Activated T-cell treated with anti-CD3 and anti-CD28 coated beads, Interleukin-2, amount 50 U/mL, for 72 hours (primary cell): ENCODE measurements at regions not wholly inside any gene's neighbourhood (a gene's known extent, or its start where the extent isn't known, plus 50 kb on each side); places are given as distances from the start of the nearest gene placed in this dataset.
A peak's percentile ranks its signal among the peaks of the same experiment; 100 is the strongest.
"Not testable (repeated sequence)": the region's sequence is repeated elsewhere in the genome, so short reads cannot be mapped to it uniquely, and the experiment has no call there.

Experiments
- ATAC-seq, 2 donors: fragments of 150-1000 bp; cut with Tn5 transposase; replicated peaks in 1 of 2; 2 replicates each; pipeline ENCODE4 v1.10.0; 2021; ENCODE audit warnings: moderate library complexity in 2 of 2, mild to moderate bottlenecking in 1 of 2
- DNase-seq, 2 donors: peaks; one replicate each; pipeline ENCODE4 v3.0.0; 2021 to 2022; ENCODE audit warnings: mixed read lengths in 1 of 2
- H3K27ac Mint-ChIP-seq: one replicate; pipeline ENCODE4 v1.8.0; 2022; ENCODE audit warnings: mild to moderate bottlenecking, moderate library complexity, mixed read lengths
- H3K27me3 Mint-ChIP-seq: one replicate; pipeline ENCODE4 v1.8.0; 2022; ENCODE audit warnings: low read depth, mixed read lengths
- H3K36me3 Mint-ChIP-seq, 2 donors: one replicate each; pipeline ENCODE4 v1.8.0; 2022; ENCODE audit warnings: mixed read lengths in 2 of 2, mild to moderate bottlenecking in 1 of 2; ENCODE audit not compliant: insufficient read depth in 2 of 2
- H3K4me1 Mint-ChIP-seq: one replicate; pipeline ENCODE4 v1.8.0; 2022; ENCODE audit warnings: low read depth, mixed read lengths
- H3K4me3 Mint-ChIP-seq, 2 donors: one replicate each; pipeline ENCODE4 v1.8.0; 2022; ENCODE audit warnings: mild to moderate bottlenecking in 2 of 2, mixed read lengths in 2 of 2, moderate library complexity in 2 of 2
- H3K9me3 Mint-ChIP-seq, 2 donors: one replicate each; pipeline ENCODE4 v1.8.0; 2022; ENCODE audit warnings: mixed read lengths in 2 of 2

DNA sequence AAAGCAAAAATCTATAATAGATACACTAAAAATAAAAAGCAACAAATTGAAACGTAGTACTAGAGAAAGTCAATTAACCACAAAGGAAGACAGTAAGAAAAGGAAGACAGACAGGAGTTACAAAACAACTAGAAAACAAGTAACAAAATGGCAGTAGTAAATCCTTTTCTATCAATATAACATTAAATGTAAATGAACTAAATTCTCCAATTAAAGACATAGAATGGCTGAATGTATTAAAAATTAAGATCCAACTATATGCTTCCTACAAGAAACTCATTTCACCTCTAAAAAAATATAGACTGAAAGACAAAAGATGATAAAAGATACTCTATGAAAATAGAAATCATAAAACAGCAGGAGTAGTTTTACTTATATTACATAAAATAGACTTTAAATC lies 79.1 kb downstream of the CTH start:
- Mint-ChIP-seq H3K9me3 (no peaks in the 10 kb centered on the region), H3K4me3 (no peak overlapping the region), H3K27ac (no peak overlapping the region), H3K4me1 (no peaks in the 10 kb centered on the region), H3K27me3 (no peaks in the 10 kb centered on the region), H3K36me3 (no peaks in the 10 kb centered on the region)
- DNase-seq (no peak), ATAC-seq (no peak)

DNA sequence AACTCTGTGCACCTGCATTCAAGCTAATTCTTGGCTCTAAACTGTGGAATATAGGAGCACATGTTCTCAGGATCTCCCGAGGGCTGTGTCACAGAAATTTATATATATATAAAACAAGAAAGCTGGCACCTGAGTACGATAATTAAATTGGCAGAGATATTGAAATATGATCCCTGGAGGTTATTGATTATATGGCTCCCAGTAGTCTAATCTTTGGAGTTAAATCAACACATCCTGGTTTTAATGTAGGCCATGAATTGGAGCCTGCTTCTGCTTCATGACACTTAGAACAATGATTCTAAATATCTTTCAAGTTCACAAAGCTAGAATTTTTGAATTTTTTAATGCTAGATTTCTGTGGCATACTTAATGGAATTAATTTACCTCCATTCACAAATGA lies 84.3 kb downstream of the CTH start:
- ATAC-seq, result no peak
- no peaks in the 10 kb centered on the region for H3K9me3 Mint-ChIP-seq

DNA sequence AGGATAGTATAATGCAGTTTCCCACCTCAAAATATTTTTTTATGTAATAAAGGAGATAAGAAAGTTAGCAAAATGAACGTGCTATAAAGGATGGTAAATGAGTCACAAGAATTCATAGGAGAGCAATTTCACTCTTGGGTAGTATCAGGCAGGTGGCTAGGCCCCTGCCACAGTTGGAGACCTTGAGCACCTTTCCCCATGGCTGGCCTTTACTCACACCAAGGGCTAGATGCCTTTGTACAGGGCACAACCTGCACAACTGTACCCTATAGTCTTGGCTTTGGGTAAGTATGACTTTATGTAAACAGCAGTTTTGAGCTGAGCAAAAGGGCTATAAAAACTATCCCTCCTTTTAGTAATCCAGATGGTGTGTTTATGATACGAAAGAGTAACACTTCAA lies 85.1 kb downstream of the CTH start:
- Mint-ChIP-seq H3K27ac (no peak overlapping the region), H3K36me3 (no peaks in the 10 kb centered on the region), H3K4me1 (no peaks in the 10 kb centered on the region), H3K4me3 (no peak overlapping the region), H3K9me3 (no peaks in the 10 kb centered on the region), H3K27me3 (peaks cover 11% of the 10 kb centered on the region)
- DNase-seq (no peak), ATAC-seq (no peak)

More for the DNA sequence above, 84.3 kb downstream of the CTH start:
- Mint-ChIP-seq H3K27ac (no peak overlapping the region), H3K4me3 (no peak overlapping the region), H3K4me1 (no peaks in the 10 kb centered on the region), H3K27me3 (peaks cover 3% of the 10 kb centered on the region), H3K36me3 (no peaks in the 10 kb centered on the region)
- no peak for DNase-seq

DNA sequence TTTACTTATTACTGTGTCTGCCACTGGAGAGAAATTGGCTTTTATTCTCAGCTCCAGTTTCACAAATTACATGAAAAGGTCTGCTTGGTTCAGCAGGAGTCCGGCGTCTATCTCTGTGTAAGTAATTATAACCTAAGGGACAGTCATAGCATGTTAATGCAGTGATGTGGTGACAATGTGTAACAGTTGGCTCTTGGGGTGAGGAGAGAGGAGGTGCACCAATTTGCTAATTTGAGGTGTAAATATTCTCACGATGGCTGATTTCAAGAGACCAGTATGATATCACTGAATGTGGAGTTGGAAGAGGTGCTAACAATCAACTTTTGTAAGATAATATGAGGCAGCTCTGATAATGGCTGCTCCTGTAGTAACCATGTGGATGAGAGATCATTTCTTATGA lies 86.1 kb downstream of the CTH start:
- Mint-ChIP-seq H3K4me1 (no peaks in the 10 kb centered on the region), H3K9me3 (no peaks in the 10 kb centered on the region), H3K27ac (no peak overlapping the region), H3K36me3 (no peaks in the 10 kb centered on the region), H3K27me3 (peaks cover 13% of the 10 kb centered on the region), H3K4me3 (no peak overlapping the region)
- DNase-seq, result no peak
- ATAC-seq, result no peak

DNA sequence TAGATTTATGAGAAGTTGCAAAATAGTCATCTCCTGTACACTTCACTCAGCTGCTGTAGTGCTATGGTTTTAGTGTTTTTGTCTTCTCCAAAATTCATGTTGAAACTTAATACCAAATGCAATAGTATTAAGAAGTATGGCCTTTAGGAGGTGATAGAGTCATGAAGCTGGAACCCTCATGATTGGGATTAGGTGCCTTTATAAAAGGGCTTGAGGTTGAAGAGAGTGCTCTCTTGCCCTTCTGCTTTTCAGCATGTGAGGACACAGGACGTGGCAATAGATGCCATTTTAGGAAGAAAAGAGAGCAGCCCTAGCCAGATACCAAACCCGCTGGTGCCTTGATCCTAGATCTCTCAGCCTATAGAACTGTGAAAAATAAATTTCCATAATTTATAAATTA lies 87.6 kb downstream of the CTH start:
- no peak for ATAC-seq
- no peaks in the 10 kb centered on the region for H3K36me3 Mint-ChIP-seq
- no peak for DNase-seq
- H3K27ac Mint-ChIP-seq, result no peak overlapping the region
- H3K4me1 Mint-ChIP-seq, result peaks cover 6% of the 10 kb centered on the region
- H3K27me3 Mint-ChIP-seq, result peaks cover 13% of the 10 kb centered on the region
- H3K9me3 Mint-ChIP-seq, result no peaks in the 10 kb centered on the region
- H3K4me3 Mint-ChIP-seq, result no peak overlapping the region

DNA sequence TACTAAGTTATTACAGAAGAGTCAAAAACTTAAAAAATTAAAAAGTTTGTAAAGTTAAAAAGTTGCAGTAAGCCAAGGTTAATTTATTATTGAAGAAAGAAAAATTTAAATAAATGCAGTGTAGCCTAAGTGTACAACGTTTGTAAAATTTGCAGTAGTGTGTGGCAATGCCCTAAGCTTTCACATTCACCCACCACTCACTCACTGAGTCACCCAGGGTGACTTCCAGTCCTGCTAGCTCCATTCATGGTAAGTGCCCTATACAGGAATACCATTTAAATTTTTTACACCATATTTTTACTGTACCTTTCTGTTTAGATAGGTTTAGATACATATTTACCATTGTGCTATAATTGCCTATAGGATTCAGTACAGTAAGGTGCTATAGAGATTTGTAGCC lies 88.6 kb downstream of the CTH start:
- ATAC-seq (peak; percentile 58 to 64), DNase-seq (peak; percentile 17 to 25)
- no peak overlapping the region for H3K4me3 Mint-ChIP-seq
- H3K27ac Mint-ChIP-seq, result no peak overlapping the region
- no peaks in the 10 kb centered on the region for H3K9me3 Mint-ChIP-seq
- H3K4me1 Mint-ChIP-seq, result peaks cover 16% of the 10 kb centered on the region
- no peaks in the 10 kb centered on the region for H3K36me3 Mint-ChIP-seq
- peaks cover 13% of the 10 kb centered on the region for H3K27me3 Mint-ChIP-seq

DNA sequence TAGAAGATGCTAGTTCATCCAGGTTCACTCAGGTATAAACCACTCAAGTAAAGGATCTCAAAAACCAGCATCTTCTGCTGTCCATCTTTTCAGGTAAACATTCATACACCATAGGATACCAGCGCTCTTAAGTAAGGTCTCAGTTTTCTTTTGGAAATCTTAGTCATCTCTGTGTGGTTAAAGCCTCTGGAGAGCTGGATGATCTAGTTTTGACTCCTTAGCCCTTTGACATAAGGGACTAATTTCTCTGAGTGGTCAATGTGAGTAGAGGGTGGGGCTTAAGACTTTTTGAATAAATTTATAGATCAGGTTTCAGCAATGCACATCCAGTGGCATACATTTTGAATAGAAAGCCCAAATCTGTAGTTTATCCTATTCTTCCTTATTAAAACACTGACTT lies 92.3 kb downstream of the CTH start:
- peak; percentile 9 to 23 for ATAC-seq

DNA sequence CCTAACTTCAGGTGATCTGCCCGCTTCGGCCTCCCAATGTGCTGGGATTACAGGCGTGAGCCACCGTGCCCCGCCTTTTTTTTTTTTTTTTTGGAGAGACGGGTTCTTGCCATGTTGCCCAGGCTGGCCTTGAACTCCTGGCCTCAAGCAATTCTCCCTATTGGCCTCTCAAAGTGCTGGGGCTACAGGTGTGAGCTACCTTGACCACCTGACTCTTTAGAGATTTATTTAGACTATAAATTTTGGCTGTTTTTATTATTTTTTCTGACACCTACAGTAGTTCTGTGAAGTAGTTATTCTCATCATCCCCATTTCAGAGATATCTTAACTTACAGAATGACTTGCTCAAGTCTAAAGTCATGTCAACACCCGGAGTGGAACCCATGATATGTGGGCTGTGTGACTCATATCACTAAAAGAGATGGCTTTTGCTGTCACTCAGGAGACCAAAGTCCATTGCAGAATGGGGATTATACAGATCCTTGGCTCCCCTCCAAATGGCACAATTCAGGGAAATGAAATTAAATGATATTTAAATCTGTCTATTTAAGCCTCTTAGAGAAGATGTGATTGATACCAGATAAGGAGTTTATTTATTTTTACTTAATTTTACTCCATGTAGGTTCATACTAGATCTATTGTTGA lies 93.2 kb downstream of the CTH start:
- peak; percentile 90 for ATAC-seq
- H3K36me3 Mint-ChIP-seq, result no peaks in the 10 kb centered on the region
- no peak overlapping the region for H3K27ac Mint-ChIP-seq
- peaks cover 23% of the 10 kb centered on the region for H3K27me3 Mint-ChIP-seq
- peaks cover 21% of the 10 kb centered on the region for H3K4me1 Mint-ChIP-seq
- peak overlapping the region in 1 of 2 donors; percentile 29 for H3K4me3 Mint-ChIP-seq
- H3K9me3 Mint-ChIP-seq, result no peaks in the 10 kb centered on the region
- peak; percentile 42 to 52 for DNase-seq

More for the DNA sequence above, 92.3 kb downstream of the CTH start:
- no peak overlapping the region for H3K27ac Mint-ChIP-seq
- H3K4me1 Mint-ChIP-seq, result peaks cover 21% of the 10 kb centered on the region
- DNase-seq, result no peak
- H3K4me3 Mint-ChIP-seq, result no peak overlapping the region
- H3K9me3 Mint-ChIP-seq, result no peaks in the 10 kb centered on the region
- peaks cover 23% of the 10 kb centered on the region for H3K27me3 Mint-ChIP-seq
- H3K36me3 Mint-ChIP-seq, result no peaks in the 10 kb centered on the region

DNA sequence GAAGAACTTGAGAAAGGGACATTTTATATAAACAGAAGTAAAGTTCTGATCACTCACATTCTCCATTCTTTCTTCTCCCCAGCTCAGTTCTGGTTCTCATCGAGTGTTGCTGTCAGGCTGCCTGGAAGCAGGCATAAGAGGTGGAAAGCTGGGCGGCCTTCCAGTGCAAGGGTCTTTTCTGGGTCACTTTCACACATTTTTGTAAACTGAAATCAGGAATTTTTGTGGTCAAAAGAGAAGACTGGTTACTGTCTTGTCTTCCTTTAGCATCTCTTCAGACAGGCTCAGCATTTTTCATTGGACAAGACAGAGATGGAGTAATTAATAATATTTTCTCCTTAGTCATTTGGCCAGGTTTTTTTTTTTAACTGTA lies 93.7 kb downstream of the CTH start:
- no peaks in the 10 kb centered on the region for H3K9me3 Mint-ChIP-seq
- ATAC-seq (peak; percentile 40 to 41), DNase-seq (no peak)
- no peak overlapping the region for H3K27ac Mint-ChIP-seq
- H3K4me1 Mint-ChIP-seq, result peaks cover 21% of the 10 kb centered on the region
- no peaks in the 10 kb centered on the region for H3K36me3 Mint-ChIP-seq
- H3K4me3 Mint-ChIP-seq, result peak overlapping the region in 1 of 2 donors; percentile 3
- H3K27me3 Mint-ChIP-seq, result peaks cover 23% of the 10 kb centered on the region

DNA sequence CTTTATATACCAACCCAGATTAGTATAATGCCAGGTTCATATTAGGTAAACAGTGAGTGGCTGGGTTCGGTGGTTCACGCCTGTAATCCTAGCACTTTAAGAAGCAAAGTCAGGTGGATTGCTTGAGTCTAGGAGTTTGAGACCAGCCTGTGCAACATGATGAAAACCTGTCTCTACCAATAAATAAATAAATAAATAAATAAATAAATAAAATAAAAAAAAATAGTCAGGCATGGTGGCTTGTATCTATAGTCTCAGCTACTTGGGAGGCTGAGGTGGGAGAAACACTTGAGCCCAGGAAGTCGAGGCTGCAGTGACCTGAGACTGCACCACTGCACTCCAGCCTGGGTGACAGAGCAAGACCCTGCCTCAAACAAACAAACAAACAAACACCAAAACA lies 96.9 kb downstream of the CTH start:
- Mint-ChIP-seq H3K27me3 (peaks cover 10% of the 10 kb centered on the region), H3K4me1 (peaks cover 24% of the 10 kb centered on the region)
- H3K4me3 Mint-ChIP-seq, H3K9me3 Mint-ChIP-seq, H3K36me3 Mint-ChIP-seq, DNase-seq, ATAC-seq, H3K27ac Mint-ChIP-seq: not testable (repeated sequence)

DNA sequence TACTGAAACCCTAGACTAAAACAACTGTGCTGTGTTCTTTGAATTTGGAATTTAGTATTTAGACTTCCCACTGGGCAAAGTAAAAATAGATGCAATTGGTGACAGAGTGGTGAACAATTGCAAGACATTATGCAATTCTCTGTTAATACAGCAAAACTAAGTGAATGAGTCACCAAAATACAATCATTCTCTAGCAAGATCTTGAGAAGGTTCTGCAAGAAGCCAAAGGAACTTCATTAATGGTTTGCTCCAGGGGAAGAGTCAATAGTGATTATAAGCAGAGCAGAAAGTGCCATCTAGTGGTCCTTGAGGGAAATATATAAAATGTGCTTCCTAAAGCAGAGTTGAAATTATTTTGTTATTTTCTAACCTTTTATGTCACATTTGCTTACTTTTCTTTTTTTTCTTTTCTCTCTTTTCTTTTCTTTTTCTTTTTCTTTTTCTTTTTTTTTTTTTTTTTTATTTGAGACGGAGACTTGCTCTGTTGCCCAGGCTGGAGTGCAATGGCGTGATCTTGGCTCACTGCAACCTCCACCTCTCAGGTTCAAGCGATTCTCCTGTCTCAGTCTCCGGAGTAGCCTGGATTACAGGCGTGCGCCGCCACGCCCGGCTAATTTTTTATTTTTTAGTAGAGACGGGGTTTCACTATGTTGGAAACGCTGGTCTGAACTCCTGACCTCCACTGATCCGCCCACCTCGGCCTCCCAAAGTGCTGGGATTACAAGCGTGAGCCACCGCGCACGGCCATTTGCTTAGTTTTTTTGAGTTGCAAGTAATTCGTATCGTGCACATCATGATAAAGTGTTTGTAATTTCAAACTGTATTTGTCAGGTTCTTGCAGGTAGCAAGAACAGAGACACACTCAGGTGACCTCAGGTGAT lies 99.2 kb downstream of the CTH start:
- no peak for DNase-seq
- Mint-ChIP-seq H3K9me3 (no peaks in the 10 kb centered on the region), H3K36me3 (no peaks in the 10 kb centered on the region), H3K4me3 (no peak overlapping the region), H3K27me3 (peaks cover 10% of the 10 kb centered on the region), H3K27ac (no peak overlapping the region), H3K4me1 (peaks cover 4% of the 10 kb centered on the region)
- ATAC-seq, result peak; percentile 66 to 80

DNA sequence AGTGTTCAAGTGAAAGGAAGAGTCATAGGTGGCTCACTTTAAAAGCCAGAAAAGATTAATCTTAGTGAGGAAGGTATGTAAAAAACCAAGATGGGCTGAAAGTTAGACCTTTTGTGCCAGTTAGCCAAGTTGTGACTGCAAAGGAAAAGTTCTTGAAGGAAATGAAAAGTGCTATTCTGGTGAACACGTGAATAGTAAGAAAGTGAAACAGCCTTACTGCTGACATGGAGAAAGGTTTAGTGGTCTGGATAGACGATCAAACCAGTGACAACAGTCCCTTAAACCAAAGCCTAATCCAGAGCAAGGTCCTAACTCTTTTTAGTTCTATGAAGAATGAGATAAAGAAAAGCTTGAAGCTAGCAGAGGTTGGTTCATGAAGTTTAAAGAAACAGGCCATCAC lies 106.4 kb downstream of the CTH start:
- no peak for DNase-seq
- Mint-ChIP-seq H3K27ac (peak overlapping the region; percentile 1), H3K36me3 (no peaks in the 10 kb centered on the region), H3K9me3 (no peaks in the 10 kb centered on the region), H3K4me3 (no peak overlapping the region), H3K4me1 (no peaks in the 10 kb centered on the region), H3K27me3 (peaks cover 5% of the 10 kb centered on the region)
- ATAC-seq, result no peak

DNA sequence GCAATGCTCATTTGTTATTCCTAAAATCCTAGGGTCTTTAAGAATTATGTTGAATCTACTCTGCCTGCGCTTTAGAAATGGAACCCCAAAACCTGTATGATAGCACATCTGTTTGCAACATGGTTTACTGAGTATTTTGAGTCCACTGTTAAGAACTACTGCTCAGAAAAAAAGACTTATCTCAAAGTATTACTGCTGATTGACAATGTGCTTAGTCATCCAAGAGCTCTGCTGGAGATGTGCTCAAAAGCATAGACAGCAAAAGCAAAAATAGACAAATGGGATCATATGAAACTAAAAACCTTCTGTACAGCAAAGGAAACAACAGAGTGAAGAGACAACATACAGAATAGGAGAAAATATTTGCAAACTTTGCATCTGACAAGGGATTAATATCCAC lies 107.0 kb downstream of the CTH start:
- H3K36me3 Mint-ChIP-seq, result no peaks in the 10 kb centered on the region
- no peaks in the 10 kb centered on the region for H3K4me1 Mint-ChIP-seq

More for the DNA sequence above, 107.0 kb downstream of the CTH start:
- Mint-ChIP-seq H3K9me3 (no peaks in the 10 kb centered on the region), H3K27ac (no peak overlapping the region), H3K27me3 (peaks cover 5% of the 10 kb centered on the region), H3K4me3 (no peak overlapping the region)
- ATAC-seq (no peak), DNase-seq (no peak)
